ENCODE measurements at regions not wholly inside any gene's neighbourhood (a gene's known extent, or its start where the extent isn't known, plus 50 kb on each side); places are given as distances from the start of the nearest gene placed in this dataset.

DNA sequence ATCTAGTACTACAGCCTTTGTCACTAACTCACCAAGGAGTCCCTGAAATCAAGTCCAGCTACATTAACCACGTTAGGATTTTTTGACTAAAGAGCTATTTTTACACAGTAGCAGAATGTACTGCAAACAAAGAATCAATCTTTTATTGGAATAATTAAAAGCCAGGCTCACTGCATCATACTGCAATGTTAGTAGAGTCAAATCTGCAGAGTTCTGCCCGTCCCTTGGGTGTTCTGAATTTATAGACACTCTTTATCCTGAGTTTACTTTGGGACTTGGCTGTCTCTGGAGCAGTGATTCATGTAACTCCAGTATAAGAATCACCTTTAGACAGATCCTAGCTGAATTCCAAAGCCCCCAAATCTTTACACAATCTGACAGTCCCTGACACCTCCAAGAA is 127.9 kb upstream of the THSD7B start:
- TF ChIP-seq, protein P1, sequence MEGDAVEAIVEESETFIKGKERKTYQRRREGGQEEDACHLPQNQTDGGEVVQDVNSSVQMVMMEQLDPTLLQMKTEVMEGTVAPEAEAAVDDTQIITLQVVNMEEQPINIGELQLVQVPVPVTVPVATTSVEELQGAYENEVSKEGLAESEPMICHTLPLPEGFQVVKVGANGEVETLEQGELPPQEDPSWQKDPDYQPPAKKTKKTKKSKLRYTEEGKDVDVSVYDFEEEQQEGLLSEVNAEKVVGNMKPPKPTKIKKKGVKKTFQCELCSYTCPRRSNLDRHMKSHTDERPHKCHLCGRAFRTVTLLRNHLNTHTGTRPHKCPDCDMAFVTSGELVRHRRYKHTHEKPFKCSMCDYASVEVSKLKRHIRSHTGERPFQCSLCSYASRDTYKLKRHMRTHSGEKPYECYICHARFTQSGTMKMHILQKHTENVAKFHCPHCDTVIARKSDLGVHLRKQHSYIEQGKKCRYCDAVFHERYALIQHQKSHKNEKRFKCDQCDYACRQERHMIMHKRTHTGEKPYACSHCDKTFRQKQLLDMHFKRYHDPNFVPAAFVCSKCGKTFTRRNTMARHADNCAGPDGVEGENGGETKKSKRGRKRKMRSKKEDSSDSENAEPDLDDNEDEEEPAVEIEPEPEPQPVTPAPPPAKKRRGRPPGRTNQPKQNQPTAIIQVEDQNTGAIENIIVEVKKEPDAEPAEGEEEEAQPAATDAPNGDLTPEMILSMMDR (IDR thresholded peaks at IDR 0.05; ENCODE audit: poor library complexity, severe bottlenecking) = no peak
- TF ChIP-seq POLR2AphosphoS5 (IDR thresholded peaks at IDR 0.05) = no peak

Data from neural cell (in vitro differentiated cells).